DMS 273 (cell line): ENCODE measurements at regions not wholly inside any gene's neighbourhood (a gene's known extent, or its start where the extent isn't known, plus 50 kb on each side); places are given as distances from the start of the nearest gene placed in this dataset.
A peak's percentile ranks its signal among the peaks of the same experiment; 100 is the strongest.
"Not testable (repeated sequence)": the region's sequence is repeated elsewhere in the genome, so short reads cannot be mapped to it uniquely, and the experiment has no call there.

Experiments
- DNase-seq: peaks from one replicate; lab custom pipeline; 2025; ENCODE audit not compliant: unreplicated experiment; lab: John Stamatoyannopoulos, UW

DNA sequence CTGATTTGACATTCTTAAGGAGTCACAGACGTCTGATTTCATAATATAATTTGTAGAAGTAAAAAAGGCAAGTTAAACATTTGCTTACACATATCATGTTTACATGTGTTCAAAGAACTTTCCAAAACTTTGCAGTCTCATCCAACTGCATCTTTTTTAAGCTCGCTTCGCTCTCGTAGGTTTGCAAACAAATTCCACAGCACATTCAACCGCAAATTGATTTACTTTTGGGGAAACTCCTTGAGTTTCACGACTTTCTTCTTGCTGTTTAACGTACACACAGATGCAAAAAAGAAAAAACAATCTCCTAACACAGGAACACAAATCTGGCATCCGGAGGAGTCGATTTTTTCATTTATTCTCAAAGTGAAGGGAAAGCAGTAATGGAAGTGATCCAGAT, 1149.5 kb downstream of the VRK1 start:
- DNase-seq, result no peak

GRCh38 chr14:97948841-97949240, 1151.7 kb downstream of the VRK1 start:
- DNase-seq, result no peak

GRCh38 chr14:97956581-97957340, 1159.6 kb downstream of the VRK1 start:
- DNase-seq, result no peak

- DNase-seq, result no peak
Measured at GRCh38 chr14:97959251-97959650, 1162.1 kb downstream of the VRK1 start.

GRCh38 chr14:97960436-97960835, 1163.3 kb downstream of the VRK1 start:
- no peak for DNase-seq

- DNase-seq, result no peak
Measured at GRCh38 chr14:97970222-97970621, 1173.0 kb downstream of the VRK1 start.

- DNase-seq, result no peak
Measured at GRCh38 chr14:97975216-97975615, 1178.0 kb downstream of the VRK1 start.

- no peak for DNase-seq
Measured at GRCh38 chr14:97975962-97976361, 1178.8 kb downstream of the VRK1 start.

DNA sequence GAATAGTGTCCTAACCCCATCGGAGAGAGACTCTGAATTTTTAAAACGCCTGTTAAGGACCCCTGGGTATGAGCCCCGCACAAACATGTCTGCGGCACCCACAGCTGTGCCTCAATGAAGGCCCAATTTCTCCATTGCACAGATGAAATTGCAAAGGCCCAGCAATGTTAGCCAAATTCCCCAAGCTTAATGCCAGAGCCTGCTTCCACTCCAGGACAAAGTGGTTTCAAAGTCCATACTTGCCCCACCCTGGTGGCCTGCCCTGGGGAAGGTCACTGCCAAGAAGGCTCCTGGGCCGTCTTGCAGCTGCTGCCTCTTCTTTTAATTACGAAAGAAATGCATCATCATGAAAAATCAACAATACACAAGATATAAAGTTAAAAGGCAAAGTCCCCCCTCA, 1179.7 kb downstream of the VRK1 start:
- DNase-seq, result no peak

DNA sequence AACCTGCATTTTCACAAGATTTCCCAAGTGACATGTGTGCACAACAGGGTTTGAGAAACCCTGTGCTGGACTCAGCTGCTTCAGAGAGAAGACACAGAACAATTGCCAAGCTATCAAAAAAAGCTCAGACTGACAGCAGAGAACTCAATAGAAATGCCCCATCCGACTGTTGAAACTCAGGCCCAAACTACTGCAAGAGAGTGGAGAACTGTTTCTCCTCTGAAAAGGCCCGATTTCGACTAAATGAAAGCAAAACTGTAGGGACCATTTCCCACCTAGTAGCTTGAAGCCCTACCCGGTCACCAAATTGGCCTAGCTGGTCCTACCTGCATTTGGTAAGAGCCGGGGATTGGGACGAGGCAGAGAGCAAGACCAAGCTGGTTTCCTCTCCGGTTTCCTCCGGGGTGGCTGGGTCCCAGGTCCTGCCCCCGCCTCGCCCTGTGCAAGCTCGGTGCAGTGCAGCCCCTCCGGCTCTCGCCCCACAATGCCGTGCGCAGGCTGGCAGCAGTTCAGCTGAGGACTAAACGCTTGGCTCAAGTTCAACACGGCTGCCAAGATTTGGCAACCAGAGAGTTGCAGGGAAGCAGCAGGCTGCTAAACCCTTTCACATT, 1180.6 kb downstream of the VRK1 start:
- peak; percentile 82 for DNase-seq

DNA sequence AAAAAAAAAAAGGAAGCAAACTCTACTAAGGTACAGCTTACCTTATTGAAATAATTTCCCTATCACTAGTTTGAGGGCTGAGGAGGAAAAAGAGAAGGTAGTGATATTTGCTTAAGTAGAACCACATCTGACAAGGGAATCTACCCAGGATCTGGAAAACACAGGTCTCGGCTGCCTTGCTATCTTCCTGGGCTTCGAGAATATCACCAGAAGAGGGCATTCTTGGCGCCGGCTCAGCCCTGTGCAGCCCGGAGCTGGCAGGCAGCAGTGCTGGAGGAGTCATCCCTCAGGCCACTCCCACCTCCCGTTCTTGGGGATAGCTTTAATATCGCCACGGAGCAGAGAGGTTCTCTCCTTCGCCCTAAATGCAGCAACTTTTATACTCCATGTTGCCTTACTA, 1181.2 kb downstream of the VRK1 start:
- peak; percentile 65 for DNase-seq

- DNase-seq, result no peak
Measured at GRCh38 chr14:97993508-97994019, 1196.4 kb downstream of the VRK1 start.

GRCh38 chr14:97994020-97994531, 1196.9 kb downstream of the VRK1 start:
- no peak for DNase-seq

DNA sequence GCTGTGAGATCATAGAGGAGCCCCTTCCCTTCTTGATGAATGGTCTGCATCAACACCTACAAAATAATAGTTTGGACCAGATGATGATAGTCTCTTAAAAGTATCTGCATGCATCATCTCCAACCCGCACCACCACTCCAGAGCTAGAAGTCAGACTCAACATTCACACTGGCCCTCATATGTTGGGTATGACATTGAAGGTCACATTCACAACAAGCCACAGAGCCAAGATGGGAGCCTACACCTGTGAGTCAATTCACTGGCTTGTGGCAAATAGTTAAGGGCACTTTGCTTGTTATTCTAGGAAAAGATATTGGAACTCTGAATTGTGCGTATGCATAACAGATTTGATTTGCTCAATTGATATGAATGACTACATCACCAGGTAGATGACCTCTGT, 1197.9 kb downstream of the VRK1 start:
- DNase-seq, result no peak

- DNase-seq, result no peak
Measured at GRCh38 chr14:97995531-97995930, 1198.3 kb downstream of the VRK1 start.

DNA sequence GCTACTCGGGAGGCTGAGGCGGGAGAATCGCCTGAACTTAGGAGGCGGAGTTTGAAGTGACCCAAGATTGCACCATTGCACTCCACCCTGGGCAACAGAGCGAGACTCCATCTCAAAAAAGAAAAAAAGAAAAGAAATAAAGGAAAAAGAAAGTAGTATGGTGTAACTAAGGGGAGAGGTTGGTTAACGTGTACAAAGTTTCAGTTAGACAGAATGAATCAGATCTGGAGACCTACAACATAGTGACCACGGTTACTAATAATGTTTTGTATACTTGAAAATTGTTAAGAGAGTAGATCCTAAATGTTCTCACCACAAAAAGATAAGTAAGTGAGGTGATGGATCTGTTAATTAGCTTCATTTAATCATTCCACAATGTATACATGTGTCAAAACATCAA, 1208.8 kb downstream of the VRK1 start:
- DNase-seq, result no peak

- no peak for DNase-seq
Measured at GRCh38 chr14:98008381-98009113, 1211.4 kb downstream of the VRK1 start.

DNA sequence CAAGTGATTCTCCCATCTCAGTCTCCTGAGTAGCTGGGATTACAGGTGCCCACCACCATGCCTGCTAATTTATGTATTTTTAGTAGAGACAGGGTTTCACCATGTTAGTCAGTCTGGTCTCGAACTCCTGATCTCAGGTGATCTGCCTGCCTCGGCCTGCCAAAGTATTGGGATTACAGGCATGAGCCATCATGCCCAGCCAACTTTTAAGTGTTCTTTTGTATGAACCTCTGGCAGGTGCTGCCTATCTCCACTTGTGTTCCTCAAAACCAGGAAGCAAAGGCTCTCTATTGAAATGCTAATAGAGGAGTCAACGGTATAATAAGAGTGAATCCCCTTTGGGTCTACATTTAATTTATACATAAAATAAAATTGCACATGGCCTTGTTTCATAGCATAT, 1212.0 kb downstream of the VRK1 start:
- not testable (repeated sequence) for DNase-seq

DNA sequence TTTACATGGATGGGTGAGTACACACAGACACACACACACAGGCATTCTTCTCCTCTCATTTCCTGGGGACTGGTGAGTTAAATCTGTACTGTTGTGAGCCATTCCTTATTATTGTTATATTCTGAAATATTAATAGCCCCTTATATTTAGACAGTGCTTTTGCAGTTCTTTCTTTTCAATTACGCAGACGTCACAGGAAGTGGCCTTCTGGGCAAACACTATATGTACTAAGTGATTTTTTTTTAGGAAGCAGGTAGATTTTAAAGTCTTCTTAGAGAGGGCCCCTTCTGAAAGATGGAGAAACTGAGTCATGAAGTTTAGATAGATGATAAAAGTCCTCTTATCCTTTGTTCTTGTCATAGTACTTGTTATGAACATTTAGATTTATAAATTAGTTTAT, 1213.6 kb downstream of the VRK1 start:
- no peak for DNase-seq

- DNase-seq, result no peak
Measured at GRCh38 chr14:98014851-98015615, 1217.9 kb downstream of the VRK1 start.

DNA sequence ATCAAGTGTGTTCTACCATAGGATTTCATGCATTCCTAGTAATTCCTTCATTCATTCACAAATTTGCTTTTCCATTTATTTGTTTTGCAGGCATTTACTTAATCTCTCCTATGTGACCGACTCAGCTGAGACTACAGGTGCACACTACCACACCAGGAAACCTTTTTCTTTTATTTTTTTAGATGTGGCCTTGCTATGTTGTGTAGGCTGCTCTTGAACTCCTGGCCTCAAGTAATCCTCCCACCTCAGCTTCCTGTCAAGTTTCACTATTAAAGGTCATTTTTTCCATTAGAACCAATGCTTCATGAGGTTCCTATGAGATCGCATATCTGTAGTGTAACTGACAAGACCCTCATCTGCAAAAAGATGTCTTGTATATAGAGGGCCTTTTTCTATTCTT, 1218.7 kb downstream of the VRK1 start:
- DNase-seq, result no peak
